ENCODE measurements at regions not wholly inside any gene's neighbourhood (a gene's known extent, or its start where the extent isn't known, plus 50 kb on each side); places are given as distances from the start of the nearest gene placed in this dataset.

DNA sequence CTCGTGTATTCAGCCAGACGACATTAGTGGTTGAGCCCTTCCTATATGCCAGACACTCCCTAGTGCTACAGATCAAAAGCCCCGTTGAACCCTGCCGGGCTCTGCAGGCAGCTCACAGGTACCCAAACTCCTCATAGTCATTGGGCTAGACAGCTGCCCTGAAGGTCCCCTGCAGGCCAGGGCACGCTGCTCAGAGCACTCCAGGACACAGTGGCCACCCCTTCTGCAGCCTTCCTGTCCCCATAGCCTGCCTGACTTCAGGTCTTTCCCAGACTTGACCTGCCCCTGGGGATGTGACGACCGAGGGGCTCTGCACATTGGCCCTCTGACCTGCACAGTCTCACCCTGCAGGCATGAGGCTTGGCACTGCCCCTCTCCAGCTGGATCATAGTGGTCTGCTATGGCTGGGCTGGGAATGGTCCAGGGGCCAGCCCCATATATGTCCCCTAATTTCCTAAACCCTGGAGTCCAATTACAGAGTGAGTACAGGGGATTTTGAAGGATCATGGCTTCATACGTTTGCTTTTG is 64.2 kb upstream of the UBAC2 start:
- H3K4me2 ChIP-seq (ENCODE audit: low read depth, low read length, poor library complexity, severe bottlenecking) = no peak overlapping the region
- DNase-seq = no peak
- no peaks in the 10 kb centered on the region for H3K27me3 ChIP-seq (ENCODE audit: low read length)
- H3K4me1 ChIP-seq (ENCODE audit: low read length) = no peaks in the 10 kb centered on the region
- no peak overlapping the region for H3K27ac ChIP-seq (ENCODE audit: low read length)
- H3K9me2 ChIP-seq (replicated peaks; ENCODE audit: insufficient read depth, low read length) = no peaks in the 10 kb centered on the region
- no peaks in the 10 kb centered on the region for H3K9me3 ChIP-seq (ENCODE audit: low read length)
- H3K9ac ChIP-seq (ENCODE audit: low read length) = no peak overlapping the region
- H3K36me3 ChIP-seq (ENCODE audit: insufficient read depth, low read length) = no peaks in the 10 kb centered on the region
- no peaks in the 10 kb centered on the region for H3K79me2 ChIP-seq (ENCODE audit: low read length)
- no peak overlapping the region for H2AFZ ChIP-seq (ENCODE audit: low read length)
- H3K4me3 ChIP-seq (ENCODE audit: low read length) = no peak overlapping the region
- H4K20me1 ChIP-seq (ENCODE audit: insufficient read depth, low read depth, low read length) = no peaks in the 10 kb centered on the region

GRCh38 chr13:99140831-99141230 is 59.8 kb upstream of the UBAC2 start:
- no peak overlapping the region for H2AFZ ChIP-seq (ENCODE audit: low read length)
- no peak overlapping the region for H3K4me2 ChIP-seq (ENCODE audit: low read depth, low read length, poor library complexity, severe bottlenecking)
- H4K20me1 ChIP-seq (ENCODE audit: insufficient read depth, low read depth, low read length) = no peaks in the 10 kb centered on the region
- no peaks in the 10 kb centered on the region for H3K4me1 ChIP-seq (ENCODE audit: low read length)
- H3K9me3 ChIP-seq (ENCODE audit: low read length) = no peaks in the 10 kb centered on the region
- no peaks in the 10 kb centered on the region for H3K36me3 ChIP-seq (ENCODE audit: insufficient read depth, low read length)
- DNase-seq = no peak
- no peaks in the 10 kb centered on the region for H3K27me3 ChIP-seq (ENCODE audit: low read length)
- no peaks in the 10 kb centered on the region for H3K9me2 ChIP-seq (replicated peaks; ENCODE audit: insufficient read depth, low read length)
- no peaks in the 10 kb centered on the region for H3K79me2 ChIP-seq (ENCODE audit: low read length)
- no peak overlapping the region for H3K9ac ChIP-seq (ENCODE audit: low read length)
- no peak overlapping the region for H3K4me3 ChIP-seq (ENCODE audit: low read length)
- H3K27ac ChIP-seq (ENCODE audit: low read length) = no peak overlapping the region

DNA sequence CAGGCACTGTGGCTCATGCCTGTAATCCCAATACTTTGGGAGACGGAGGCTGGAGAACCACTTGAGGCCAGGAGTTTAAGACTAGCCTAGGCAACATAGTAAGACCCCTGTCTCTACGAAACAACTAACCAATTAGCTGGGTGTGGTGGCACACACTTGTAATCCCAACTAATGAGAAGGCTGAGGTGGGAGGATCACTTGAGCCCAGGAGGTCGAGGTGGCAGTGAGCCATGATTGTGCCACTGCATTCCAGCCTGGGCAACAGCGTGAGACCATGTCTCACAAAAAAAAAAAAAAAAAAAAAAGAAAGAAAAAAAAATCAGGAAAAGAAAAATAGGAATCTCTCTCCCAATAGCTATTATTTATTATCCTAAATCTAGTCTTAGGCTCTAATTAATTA is 56.8 kb upstream of the UBAC2 start:
- no peak overlapping the region for H3K4me2 ChIP-seq (ENCODE audit: low read depth, low read length, poor library complexity, severe bottlenecking)
- H3K9me2 ChIP-seq (replicated peaks; ENCODE audit: insufficient read depth, low read length) = no peaks in the 10 kb centered on the region
- no peaks in the 10 kb centered on the region for H3K9me3 ChIP-seq (ENCODE audit: low read length)
- H4K20me1 ChIP-seq (ENCODE audit: insufficient read depth, low read depth, low read length) = no peaks in the 10 kb centered on the region
- no peaks in the 10 kb centered on the region for H3K79me2 ChIP-seq (ENCODE audit: low read length)
- H3K4me3 ChIP-seq (ENCODE audit: low read length) = no peak overlapping the region
- H3K27ac ChIP-seq (ENCODE audit: low read length) = no peak overlapping the region
- no peak overlapping the region for H3K9ac ChIP-seq (ENCODE audit: low read length)
- no peaks in the 10 kb centered on the region for H3K36me3 ChIP-seq (ENCODE audit: insufficient read depth, low read length)
- no peak overlapping the region for H2AFZ ChIP-seq (ENCODE audit: low read length)
- DNase-seq = no peak
- no peaks in the 10 kb centered on the region for H3K27me3 ChIP-seq (ENCODE audit: low read length)
- peaks cover 4% of the 10 kb centered on the region for H3K4me1 ChIP-seq (ENCODE audit: low read length)

DNA sequence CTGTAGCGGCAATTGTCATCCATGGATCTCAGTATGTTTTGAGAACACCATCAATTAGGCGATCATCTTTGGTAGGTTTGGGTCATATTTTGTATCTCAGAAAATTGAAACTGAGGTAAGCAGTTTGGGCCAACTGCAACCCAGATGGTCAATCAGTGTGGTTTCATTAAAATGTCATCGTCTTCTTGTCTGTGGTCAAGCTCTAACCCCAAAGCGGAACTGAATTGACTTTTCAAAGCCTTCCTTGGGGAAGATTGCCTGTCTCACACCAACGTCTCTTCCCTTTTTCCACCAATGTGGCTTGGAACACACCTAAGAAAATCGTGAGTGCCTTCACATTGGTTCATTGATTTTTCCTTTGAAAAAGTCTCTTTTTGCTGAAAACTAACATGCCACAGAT is 56.3 kb upstream of the UBAC2 start:
- H2AFZ ChIP-seq (ENCODE audit: low read length) = no peak overlapping the region
- H3K79me2 ChIP-seq (ENCODE audit: low read length) = no peaks in the 10 kb centered on the region
- no peaks in the 10 kb centered on the region for H3K27me3 ChIP-seq (ENCODE audit: low read length)
- H3K9ac ChIP-seq (ENCODE audit: low read length) = no peak overlapping the region
- peaks cover 4% of the 10 kb centered on the region for H3K4me1 ChIP-seq (ENCODE audit: low read length)
- H3K4me3 ChIP-seq (ENCODE audit: low read length) = no peak overlapping the region
- no peak overlapping the region for H3K4me2 ChIP-seq (ENCODE audit: low read depth, low read length, poor library complexity, severe bottlenecking)
- H4K20me1 ChIP-seq (ENCODE audit: insufficient read depth, low read depth, low read length) = no peaks in the 10 kb centered on the region
- no peaks in the 10 kb centered on the region for H3K9me3 ChIP-seq (ENCODE audit: low read length)
- H3K9me2 ChIP-seq (replicated peaks; ENCODE audit: insufficient read depth, low read length) = no peaks in the 10 kb centered on the region
- DNase-seq = no peak
- no peaks in the 10 kb centered on the region for H3K36me3 ChIP-seq (ENCODE audit: insufficient read depth, low read length)
- H3K27ac ChIP-seq (ENCODE audit: low read length) = no peak overlapping the region

DNA sequence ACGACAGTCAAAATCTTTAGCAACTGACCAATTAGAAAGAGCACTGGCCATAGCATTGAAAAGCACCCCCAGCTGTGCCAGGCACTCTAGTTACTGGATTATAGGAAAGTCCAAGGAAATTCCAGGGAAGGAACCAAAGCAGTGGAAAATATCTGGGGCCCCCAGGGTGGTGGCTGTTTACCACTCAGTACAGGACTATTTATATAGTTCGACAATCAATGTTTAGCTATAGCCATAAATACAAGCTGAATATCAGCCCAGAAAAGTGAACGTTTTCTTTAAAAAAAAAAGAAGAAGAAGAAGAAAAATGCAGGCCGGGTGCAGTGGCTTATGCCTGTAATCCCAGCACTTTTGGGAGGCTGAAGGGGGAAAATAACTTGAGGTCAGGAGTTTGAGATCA is 55.2 kb upstream of the UBAC2 start:
- H3K4me1 ChIP-seq (ENCODE audit: low read length) = peaks cover 4% of the 10 kb centered on the region

DNA sequence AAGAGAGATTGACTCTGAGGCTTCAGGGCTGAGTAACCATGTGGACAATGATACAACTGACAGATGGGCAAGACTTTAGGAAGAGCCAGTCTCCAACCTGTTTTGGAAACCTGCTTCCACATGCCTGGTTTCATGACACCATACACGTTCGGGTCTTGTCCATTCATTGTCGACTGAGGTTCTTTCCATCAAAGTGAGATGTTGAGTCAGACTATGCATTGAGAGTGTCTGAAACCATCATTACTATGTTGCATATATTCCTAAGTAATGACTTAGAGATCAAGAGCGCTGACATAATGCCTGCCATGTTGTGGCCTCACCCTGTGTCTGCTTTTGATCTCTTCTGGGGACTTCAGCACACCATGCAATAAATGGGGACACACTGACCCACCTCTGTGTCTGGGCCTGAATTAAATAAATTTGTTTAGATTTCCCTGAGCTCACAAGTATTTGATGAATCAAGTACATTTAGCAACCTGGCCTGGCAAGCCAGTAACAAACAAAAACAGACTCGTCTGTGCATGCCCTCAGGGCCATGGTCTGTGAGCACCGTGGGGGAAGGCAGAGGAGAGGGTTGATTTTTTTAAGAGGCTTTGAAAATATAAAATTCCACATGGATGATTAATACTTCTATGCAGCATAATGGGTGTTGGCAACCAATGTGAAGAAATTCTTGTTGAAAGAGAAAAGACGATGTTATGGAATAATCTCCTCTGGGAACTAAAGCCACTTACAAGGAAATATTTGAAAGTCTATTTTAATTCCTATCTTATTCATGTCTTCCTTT is 49.9 kb upstream of the UBAC2 start:
- H3K4me3 ChIP-seq (ENCODE audit: low read length) = no peak overlapping the region
- peaks cover 4% of the 10 kb centered on the region for H3K4me1 ChIP-seq (ENCODE audit: low read length)
- no peaks in the 10 kb centered on the region for H3K9me2 ChIP-seq (replicated peaks; ENCODE audit: insufficient read depth, low read length)
- H3K36me3 ChIP-seq (ENCODE audit: insufficient read depth, low read length) = no peaks in the 10 kb centered on the region
- no peaks in the 10 kb centered on the region for H3K9me3 ChIP-seq (ENCODE audit: low read length)
- H2AFZ ChIP-seq (ENCODE audit: low read length) = no peak overlapping the region
- H4K20me1 ChIP-seq (ENCODE audit: insufficient read depth, low read depth, low read length) = no peaks in the 10 kb centered on the region
- no peak overlapping the region for H3K4me2 ChIP-seq (ENCODE audit: low read depth, low read length, poor library complexity, severe bottlenecking)
- H3K27me3 ChIP-seq (ENCODE audit: low read length) = no peaks in the 10 kb centered on the region
- no peaks in the 10 kb centered on the region for H3K79me2 ChIP-seq (ENCODE audit: low read length)
- no peak overlapping the region for H3K27ac ChIP-seq (ENCODE audit: low read length)
- DNase-seq = no peak
- H3K9ac ChIP-seq (ENCODE audit: low read length) = no peak overlapping the region

More for the DNA sequence above, 55.2 kb upstream of the UBAC2 start:
- Histone ChIP-seq H3K27ac (ENCODE audit: low read length) (no peak overlapping the region), H3K4me2 (ENCODE audit: low read depth, low read length, poor library complexity, severe bottlenecking) (no peak overlapping the region), H3K9me2 (replicated peaks; ENCODE audit: insufficient read depth, low read length) (no peaks in the 10 kb centered on the region), H2AFZ (ENCODE audit: low read length) (no peak overlapping the region), H3K27me3 (ENCODE audit: low read length) (no peaks in the 10 kb centered on the region), H3K36me3 (ENCODE audit: insufficient read depth, low read length) (no peaks in the 10 kb centered on the region), H3K9me3 (ENCODE audit: low read length) (no peaks in the 10 kb centered on the region), H3K9ac (ENCODE audit: low read length) (no peak overlapping the region), H3K4me3 (ENCODE audit: low read length) (no peak overlapping the region), H4K20me1 (ENCODE audit: insufficient read depth, low read depth, low read length) (no peaks in the 10 kb centered on the region), H3K79me2 (ENCODE audit: low read length) (no peaks in the 10 kb centered on the region)
- DNase-seq = no peak

All from Karpas-422 (cell line).